Activated naive CD4-positive, alpha-beta T cell (primary cell): ENCODE measurements at regions not wholly inside any gene's neighbourhood (a gene's known extent, or its start where the extent isn't known, plus 50 kb on each side); places are given as distances from the start of the nearest gene placed in this dataset.
"Not testable (repeated sequence)": the region's sequence is repeated elsewhere in the genome, so short reads cannot be mapped to it uniquely, and the experiment has no call there.

Experiments used
- DNase-seq, 4 experiments: peaks; one replicate each; lab custom pipeline; 2025; lab: John Stamatoyannopoulos, UW

DNA sequence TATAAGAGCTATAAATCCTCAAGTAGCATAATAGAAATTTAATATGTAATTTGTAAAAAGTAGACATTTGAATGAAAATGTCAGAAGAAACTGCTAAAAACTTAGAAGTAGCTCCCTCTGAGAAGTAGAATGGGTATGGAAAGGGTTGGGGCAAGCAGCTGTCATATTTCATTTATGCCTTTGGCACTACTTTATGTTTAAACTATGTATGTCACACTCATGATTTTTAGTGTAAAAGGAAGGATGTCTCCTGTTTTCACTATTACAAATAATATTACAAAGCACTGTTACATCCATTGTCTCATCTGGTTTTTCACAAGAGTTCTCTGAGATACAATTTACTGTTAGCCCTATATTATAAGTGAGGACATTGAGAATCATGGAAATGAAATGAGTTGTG is 96.3 kb upstream of the ZNF462 start:
- no peak for DNase-seq

DNA sequence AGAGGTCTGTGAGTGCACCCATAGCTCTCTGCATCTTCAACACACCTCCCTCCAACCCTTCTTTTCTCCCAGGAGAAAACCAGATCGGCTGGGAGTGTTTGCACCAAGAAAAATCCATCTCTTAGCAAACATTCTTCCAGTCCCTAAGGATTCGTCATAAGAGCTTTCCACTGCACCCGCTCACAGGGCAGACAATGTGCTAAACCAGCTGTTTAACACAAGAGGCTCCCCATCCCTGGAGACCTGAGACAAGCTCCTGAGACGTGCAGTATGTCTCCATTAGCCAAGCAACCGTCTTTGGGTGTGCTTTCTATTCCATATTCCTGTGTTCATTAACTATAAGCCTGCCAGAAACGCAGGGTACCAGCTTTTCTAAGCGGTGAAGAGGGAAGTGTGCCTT is 93.6 kb upstream of the ZNF462 start:
- DNase-seq, result no peak

GRCh38 chr9:106771608-106772007 is 91.4 kb upstream of the ZNF462 start:
- no peak for DNase-seq

GRCh38 chr9:106772523-106773290 is 90.3 kb upstream of the ZNF462 start:
- DNase-seq, result no peak

DNA sequence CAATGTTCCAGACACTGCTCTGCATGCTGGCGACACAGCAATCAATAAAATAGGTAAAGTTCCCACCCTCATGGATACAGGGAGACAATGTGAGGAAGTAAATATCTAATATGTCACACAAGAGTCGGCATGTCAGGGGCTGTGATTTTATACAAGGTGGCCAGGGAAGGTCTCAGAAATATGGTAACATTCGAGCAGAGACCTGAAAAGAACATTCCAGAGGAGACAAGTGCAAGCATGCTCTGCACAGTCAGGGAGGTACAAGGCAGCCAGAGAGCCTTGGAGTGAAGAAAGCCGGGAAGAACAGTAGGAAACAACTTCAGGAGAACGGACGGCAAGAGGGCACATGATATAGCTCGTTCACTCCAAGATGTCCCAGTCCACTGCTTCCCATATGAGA is 89.2 kb upstream of the ZNF462 start:
- DNase-seq, result no peak

DNA sequence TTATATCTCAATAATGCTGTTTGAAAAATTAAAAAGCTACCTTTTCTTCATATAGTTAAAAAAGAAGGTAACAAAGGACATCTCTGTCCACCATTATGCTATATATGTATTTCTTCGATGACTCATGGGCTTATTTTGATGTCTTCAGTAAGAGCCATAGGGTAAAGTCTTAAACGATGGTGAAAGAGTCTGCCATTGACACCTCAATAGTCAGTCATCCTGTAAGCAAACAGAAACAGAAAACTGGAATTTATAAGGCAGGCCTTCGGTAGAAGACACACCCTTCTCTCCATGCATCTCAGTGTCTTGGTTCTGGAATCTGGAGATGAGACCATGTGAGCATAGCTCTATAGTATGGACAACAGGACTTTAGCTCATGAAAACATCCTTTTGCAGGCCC is 87.0 kb upstream of the ZNF462 start:
- DNase-seq, result no peak

DNA sequence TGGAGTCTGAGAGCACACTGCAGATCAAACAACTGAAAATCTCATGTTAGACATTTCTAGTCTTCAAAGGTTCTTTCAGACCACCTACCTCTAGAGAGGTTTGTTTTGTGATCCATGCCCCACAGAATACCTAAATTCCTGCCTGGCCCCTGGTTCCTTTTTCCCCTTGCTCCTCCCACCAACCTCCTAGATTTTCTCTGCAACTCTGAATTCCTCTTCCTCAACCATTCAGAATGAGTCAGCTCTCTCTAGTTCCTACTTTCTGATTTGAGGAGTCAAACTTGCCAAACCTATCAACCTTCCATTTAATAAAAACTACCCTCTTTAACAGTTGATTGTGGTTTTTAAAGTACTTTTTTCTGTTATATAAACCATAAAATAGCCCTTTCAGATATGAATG is 83.2 kb upstream of the ZNF462 start:
- no peak for DNase-seq

GRCh38 chr9:106783121-106783520 is 79.8 kb upstream of the ZNF462 start:
- no peak for DNase-seq

- DNase-seq, result no peak
Measured at GRCh38 chr9:106784076-106784475, 78.9 kb upstream of the ZNF462 start.

GRCh38 chr9:106785200-106785599 is 77.8 kb upstream of the ZNF462 start:
- DNase-seq, result no peak

- not testable (repeated sequence) for DNase-seq
Measured at GRCh38 chr9:106788021-106788420, 74.9 kb upstream of the ZNF462 start.

DNA sequence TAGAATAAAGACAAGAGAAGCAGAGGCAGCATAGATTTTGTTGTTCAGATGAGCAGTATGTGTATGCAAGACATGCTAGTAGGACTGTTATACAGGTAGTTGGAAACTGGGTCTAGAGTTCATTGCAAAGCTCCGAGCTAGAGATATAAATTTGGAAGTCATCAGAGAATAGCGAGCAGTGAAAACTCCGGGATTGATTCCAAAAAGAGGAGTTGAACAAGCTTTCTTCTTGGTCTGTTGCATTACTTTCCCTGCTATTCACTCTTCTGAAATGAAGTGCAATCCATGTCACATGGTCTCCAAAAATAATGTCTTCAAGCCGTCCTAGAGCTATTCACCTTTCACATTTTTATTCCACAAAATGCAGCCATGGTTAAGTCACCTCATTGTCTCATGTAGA is 67.9 kb upstream of the ZNF462 start:
- no peak for DNase-seq

DNA sequence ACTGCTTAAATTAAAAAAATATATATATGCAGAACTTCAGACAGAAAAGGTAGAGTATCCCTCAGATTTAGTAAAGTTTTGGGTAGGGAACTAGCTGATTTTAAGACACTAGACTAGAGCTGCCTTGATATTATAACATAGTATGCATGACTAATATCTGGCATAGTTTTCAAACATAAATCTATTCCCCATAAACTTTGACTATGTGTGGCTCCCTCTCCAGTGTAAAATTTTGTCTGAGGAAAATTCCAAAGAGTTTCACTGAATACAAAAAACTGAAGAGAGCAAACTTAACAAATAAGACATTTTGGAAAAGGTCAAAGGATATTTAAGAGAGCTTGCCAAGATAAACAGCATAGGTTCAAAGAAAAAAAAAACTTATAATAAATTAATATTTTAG is 66.2 kb upstream of the ZNF462 start:
- no peak for DNase-seq

DNA sequence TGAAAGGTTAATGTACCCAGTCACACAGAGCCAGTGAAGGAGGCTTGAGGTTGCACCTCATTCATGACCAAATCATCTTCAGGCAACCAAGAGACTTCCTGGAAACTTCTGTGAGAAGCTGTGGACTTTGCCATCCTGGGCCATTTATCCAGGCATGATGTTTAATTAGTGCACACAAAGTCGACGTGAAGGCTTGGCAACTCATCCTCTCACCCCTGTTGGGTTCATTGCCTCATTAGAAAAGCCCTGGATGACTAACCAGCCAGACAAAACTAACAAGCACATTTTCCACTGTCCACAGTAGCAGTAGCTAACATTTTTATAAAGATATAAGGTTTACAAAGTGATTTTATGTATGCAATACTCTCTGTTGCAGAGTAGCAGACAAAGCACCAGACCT is 65.7 kb upstream of the ZNF462 start:
- no peak for DNase-seq

DNA sequence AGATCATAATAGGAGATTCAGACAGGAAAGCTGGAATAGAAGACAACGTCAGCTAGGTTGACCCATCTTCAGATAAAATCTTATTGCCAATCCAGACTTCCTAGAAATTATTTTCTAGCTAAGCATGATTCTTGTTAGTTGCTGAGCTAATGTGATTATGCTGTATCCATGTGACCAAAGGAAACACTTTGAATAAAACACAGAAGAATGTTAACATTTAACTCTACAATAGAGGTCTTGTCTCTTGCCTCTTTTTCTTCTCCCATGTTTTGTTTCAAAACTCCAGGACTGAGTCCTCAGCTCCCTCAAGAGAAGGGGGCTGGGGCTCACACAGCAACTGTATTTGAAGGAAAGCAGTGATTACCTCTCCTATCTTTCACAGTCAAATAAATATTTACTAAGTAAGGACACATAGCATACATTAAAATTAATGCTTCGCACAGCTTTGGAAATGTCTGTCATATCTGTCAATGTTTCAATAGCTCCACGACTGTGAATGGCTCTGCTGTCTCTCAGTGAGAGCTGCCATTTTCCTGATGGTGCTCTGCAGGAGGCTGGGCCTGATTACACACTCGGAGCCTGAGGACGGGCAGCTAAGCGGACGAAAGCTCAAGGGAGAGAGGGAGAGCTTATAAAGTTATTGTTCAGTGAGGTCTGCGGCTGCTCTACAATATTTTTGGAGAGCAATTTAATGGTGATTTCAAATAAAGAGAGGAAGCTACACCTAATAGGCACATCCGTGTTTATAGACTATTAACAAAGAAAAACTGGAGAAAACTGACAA is 64.8 kb upstream of the ZNF462 start:
- no peak for DNase-seq

DNA sequence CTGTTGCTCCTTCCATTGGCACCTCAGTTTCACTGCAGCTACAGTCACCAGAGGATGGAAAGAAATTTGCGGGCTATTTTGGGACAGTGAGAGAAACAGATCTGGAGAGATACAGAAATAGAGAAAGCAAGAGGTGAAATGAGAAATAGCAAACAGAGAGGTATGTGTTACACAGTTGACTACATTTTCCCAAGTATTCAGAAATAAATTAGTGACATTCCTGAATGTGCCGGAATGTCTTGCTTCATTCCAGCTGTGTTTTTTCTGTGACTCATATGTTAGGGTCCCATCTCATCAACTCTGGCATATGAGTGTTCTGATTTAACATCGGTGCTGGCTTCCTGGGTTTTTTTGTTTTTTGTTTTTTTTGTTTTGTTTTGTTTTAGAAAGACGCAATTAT is 63.8 kb upstream of the ZNF462 start:
- DNase-seq, result no peak

DNA sequence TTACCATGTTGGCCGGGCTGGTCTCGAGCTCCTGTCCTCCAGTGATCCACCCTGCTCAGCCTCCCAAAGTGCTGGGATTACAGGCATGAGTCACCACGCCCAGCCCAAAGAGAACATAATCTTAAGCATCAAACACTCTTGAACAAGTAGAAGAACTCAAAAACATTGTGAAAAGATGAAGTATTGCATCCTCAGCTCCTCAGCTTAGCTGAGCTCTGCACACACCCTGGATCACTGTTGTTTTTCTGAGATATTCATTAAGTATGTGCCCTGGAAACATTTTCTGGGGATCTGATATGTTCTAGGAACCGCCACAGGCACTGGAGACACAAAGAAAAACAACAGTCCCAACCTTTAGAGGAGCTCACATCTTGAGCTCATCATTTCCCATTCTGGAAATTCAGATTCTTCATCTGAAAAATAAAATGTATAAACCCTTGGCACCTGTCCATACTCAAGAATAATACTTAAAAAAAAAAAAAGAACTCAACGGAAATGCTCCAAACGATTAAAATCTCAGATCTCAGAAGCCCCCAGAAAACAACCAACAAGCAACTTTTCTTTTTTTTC is 62.2 kb upstream of the ZNF462 start:
- DNase-seq, result no peak

DNA sequence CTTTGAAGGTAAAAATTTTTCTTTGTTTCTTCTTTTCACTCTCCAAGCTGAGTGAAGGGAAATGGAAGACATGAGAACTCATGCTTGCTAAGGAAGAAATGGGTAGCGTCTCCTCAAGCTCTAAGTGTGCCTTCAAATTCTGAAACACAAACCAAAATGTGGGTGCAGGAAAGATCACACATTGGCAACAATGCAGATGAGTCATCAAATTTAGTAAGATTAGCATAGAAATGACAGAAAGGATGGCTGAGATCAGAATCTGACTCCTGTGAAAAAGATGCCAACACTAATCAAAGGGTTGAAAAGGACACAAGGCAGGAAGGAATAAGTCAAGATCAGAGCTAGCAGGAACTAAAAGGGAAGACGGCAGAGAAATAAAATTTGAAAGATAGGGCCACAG is 61.1 kb upstream of the ZNF462 start:
- DNase-seq, result no peak
